Amniotic epithelial cell (primary cell): ENCODE measurements at regions not wholly inside any gene's neighbourhood (a gene's known extent, or its start where the extent isn't known, plus 50 kb on each side); places are given as distances from the start of the nearest gene placed in this dataset.
A peak's percentile ranks its signal among the peaks of the same experiment; 100 is the strongest.

Experiments
- DNase-seq: peaks from one replicate; pipeline ENCODE4 v3.0.0-alpha.2; 2010; ENCODE audit warnings: low read depth

DNA sequence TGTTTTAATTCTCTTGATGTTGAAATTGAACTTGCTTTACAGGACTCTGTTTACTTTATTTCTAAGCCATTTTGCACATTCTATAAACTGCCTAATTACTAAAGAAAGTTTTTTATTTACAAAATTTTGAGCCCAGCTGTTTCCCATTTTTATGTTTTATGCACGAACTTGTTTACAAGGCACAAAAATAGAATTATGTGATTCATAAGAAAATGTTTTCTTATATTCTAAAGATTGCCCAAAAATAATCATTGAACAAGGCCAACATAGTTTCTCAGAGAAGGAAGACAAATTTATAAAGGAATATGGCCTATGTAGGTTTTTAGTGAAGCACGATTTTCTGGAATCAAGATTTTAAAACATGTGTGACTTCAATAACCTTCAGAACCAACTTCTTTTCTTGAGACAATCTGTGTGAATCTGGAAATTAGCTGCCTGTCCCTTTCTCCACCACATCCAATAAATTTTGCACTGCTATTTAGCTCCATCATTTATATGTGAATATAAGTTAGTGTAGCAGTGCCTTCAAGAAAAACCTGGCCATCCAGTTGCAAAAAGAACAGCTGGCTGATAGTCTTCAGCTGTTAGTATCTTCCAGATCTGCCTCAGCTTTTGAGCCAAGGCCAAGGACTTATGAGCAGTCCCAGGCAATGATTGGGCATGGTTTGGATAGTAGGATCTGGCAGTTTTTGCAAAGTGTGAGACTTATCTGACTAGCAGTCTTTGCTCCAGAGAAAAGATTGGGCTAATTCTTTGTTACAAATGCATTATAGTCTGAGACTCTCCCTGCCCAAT is 253.2 kb upstream of the COL3A1 start:
- DNase-seq, result no peak

DNA sequence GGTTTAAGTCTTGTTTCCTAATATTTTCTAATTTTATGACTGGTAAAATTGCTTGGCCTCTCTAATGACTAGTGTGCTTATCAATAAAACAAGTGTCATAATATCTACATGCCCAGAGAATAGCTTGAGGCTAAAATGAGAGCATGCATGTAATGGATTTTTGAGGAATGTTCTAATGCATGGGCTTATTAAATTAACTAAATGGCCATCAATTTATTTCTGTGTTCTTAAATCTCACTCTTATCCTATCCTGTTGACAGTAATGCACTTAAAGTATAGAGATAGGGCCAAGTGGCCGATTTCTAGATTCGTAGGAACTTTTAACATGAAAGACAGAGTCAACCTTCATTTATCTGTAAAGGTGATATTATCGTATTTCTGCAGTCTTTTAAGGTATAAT is 252.4 kb upstream of the COL3A1 start:
- DNase-seq, result no peak

DNA sequence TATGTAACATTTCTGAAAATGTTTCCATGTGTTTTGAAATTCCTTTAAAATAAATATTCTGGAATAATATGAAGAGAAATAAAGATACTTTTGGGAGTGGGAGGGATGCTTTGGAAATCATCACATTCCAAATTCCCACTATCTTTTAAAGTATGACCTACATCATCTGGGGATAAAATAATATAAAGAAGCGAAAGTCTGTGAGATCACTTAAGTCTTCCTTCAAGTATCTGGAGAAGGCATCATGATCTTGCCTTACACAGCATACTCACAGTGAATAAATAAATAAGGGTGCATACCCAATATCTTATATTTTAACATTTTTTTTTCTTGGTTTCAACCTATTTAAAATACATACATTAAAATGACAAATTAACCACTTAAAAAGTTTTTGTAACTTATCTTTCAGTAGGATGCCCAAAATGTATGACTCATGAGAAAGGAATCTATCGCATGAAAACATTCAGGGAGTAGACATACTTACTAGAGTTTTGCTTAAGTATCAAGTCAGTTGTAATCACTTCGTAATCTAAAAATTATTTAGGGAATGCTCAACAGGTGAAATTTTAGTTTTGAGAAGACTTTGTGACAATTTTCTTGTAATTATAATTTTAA is 248.3 kb upstream of the COL3A1 start:
- DNase-seq, result peak; percentile 74

DNA sequence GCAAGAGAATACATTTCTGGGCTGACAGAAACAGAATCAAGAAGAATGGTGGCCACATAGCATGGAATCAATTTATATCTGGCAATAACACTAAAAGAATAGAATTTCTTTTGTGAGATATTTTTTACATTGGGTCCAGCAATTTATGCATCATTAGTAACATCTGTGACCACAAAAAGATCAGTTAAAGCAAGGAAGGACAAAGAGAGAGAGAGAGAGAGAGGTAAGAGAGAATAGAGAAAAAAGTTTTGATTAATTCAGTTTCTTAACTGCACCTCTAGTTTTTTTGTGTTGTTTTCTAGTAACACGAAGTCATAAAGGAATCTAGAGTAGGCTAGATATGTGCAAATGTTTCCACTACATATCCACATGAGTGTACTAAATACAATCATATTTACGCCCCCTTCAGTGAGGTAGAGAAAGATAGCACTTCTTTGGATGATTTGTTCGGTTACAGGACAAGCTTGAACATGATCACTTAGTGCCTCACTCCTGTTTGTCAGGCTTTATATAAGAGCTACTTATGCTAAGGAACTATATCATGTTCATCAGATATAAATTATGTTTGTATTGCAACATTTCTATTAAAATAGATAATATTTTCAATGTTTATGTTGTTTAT is 247.4 kb upstream of the COL3A1 start:
- DNase-seq, result no peak

DNA sequence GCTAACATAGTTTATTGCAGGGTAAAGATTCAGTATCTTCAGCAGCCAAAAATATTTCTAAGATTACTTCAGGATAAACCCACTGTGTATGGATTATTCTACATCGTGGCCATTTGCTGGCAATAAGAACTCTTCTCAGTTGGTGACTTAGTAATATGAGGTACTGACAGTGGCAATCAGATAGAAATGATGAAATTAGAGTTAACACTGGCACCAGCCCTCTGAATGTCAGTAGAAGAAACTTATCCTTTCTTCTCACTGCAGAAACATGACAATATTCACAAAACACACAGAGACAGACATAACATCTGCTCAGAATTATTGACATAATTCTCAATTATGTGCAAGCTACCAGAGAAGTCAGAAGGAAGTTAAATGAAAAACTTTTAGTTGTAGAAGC is 246.3 kb upstream of the COL3A1 start:
- no peak for DNase-seq

DNA sequence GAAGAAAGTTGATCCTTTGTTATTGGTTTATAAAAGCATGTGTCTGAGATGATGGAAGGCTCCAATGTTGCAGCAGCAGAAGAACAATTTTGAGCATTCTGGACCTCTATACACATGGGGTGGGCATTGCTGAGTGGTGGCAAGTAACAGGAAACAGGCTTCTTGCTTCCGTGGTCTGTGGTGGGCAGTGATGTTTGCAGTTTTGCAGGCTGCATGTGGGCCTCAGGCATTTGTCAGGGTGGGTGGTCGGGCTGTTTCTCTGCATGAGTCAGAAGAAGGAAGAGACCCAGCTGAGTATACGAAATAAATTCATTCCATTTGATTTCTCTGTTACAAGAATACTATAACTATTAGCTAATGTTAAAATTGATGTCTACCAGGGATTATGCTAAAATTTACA is 239.5 kb upstream of the COL3A1 start:
- peak; percentile 28 for DNase-seq

DNA sequence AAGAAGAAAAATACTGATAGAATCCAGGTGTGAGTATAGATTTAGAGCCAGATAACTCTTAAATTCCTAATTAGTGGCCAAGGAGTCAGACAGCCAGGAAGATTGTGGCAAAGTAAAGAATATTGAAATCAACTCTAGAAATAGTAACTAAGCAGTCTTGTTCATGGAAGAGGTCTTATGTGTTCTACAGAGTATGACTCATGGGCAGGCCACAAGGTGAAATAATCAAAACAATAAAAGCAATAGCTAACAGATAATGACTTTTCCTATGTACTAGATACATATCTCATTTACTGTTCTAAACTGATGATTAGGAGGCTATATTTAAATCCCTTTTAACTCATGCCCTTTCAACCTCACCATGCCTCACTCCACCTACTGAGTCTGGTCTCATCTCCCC is 227.4 kb upstream of the COL3A1 start:
- DNase-seq, result peak; percentile 37

DNA sequence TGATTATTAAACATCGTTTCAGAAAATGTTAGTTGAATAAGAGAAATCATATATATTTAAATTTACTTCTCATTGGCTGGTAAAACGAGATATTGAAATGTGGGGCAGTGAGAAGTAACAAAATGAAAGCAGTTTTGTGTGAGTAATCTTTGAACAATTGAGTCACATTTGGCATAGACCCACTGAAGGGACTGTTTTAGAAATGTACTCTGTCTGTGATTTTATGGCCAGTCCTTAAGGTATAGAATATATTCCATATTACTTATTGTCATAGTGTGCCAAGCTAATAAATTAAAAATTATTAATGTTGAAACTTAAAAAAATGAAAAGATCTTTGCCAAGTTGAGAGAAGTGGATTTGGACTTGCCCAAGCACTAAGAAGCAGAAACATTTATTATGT is 222.4 kb upstream of the COL3A1 start:
- no peak for DNase-seq

DNA sequence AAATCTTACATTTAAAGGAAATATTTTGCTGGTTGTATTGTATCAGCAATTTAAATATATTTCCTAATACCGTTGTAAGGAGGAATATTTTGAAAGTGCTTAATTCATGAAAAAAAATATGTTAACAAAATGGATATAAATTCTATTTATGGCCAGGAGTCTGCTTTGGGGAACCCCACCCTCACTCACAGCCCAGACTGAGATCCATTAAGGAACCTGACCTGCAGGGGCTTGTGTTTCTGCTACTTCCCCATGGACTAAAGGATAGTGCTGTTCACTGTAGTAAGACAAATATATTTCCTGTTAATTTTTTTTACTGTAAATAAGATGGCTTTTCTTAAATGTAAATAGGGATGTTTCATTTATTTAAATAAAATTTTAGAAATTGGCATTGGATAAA is 221.9 kb upstream of the COL3A1 start:
- no peak for DNase-seq

DNA sequence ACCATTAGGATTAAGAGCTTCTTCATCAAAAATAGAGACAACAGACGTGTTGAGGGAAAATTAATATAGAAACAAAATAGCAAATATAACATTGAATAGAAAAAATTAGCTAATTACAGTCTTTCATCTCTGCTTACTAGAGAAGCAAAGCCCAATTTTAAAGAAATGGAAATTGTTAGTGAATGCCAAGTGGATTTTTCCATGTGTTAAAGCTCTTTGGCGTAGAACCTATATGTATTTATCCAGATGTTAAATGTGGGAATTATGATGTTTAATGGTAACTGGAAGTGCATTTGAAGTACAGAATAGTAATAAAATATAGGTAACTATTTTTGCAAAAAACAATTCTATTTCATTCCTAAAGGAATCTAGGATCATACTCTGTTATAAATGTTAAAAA is 212.0 kb upstream of the COL3A1 start:
- DNase-seq, result no peak

DNA sequence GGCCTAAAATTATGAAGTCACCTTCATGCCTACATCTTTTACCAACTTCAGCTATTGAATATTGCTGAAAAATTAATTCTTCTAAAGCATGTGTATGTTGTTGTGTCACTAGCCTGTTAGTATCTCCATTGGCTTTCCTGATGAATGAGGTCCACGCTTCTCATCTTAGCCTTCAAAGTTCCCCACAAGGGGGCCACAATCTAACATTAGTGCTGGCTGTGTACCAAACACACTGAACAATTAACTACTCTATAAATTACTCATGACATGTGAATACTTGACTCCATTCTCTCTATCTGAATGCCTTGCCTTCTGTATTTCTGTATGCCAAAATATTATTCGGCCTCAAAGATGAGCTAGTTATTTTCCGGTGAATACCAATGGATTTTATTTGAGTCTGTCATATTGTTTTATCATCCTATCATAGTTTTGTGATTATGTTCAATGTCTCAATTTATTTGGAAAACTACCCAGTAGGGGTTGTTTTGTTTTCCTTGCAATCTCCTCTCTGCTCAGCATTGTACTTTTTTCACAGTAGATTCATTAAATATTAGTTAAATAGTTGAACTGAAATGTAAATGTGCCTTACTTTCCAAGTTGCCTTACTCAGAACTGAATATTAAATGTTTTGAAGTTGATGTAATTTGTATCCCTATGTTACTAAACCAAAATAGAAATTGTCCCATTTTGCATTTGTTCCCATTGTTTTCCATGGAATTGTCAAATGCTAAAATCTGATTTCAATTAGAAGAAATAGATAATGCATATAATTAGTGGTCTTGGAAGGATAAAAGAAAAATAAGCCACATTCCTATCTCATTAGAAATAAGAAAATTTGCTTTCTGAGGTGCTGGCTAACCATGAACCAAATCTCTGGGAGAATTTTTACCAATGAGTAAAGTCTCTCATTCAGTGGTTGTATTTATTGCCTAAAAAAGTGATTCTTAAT is 208.4 kb upstream of the COL3A1 start:
- peak; percentile 37 for DNase-seq

DNA sequence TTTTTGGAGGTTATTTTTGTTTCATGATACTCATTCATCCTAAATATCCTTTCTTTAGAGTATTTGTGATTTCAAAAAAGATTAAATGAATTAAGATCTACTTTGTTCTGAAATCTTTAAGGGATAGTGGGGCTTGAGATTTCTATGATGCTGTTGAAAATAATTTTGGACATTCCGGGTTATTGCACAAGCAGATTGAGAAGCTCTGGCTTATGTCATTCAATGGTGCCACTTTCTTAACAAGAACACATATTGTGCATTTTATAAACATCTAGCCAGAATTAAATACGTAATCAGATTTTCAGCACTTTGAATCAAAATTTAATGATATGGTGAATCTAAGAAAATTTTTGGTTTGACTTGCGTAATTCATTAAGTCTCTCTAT is 207.7 kb upstream of the COL3A1 start:
- DNase-seq, result peak; percentile 33

DNA sequence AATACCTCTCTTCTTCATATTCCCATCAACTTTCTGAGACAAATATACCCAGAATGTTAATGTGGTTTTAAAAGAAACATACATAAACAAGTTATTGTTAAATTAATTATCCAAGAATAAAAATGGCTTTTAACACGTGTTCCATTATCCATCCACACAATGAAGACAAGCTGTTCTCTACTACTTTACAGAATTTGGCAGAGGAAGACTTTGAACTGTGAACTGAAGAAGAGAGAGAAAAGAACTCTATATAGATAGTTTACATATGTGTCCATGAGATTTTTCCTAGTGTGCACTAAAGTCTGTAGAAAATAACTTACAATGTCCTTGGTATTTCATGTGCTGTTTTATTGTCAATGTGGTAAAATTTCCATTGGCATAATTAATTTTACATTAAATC is 207.0 kb upstream of the COL3A1 start:
- DNase-seq, result no peak

DNA sequence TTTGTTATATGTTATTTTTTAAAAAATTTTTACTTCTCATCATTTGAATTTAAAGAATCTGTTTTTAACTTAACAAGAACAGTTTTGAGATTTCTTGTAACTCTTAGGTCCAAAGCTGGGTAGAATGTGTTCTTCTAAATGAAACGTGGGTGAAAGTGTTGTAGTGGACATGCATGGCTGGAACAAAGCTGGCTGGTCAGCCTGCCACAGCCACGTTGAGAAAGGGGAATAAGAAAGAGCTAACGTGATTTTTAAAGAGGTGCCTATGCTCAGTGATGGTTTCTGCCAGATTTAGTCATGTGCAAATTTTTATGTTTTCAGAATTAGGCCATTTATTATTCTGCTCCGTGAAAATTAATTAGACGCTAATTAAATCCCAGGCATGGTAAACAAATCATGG is 203.9 kb upstream of the COL3A1 start:
- no peak for DNase-seq

DNA sequence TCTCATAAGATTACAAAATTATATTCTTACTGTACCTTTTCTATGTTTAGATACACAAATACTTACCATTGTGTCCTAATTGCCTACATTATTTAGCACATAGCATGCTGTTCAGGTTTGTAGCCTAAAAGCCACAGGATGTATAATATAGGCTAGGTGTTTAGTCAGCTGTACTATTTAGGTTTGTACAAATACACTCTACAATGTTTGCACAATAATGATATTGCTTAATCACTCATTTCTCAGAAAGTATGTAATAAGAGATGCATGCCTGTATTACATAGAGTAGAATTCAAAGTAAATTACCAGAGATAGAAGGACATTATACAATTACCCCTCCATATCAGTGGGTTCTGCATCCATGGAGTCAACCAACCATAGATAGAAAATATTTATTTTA is 201.1 kb upstream of the COL3A1 start:
- peak; percentile 90 for DNase-seq

DNA sequence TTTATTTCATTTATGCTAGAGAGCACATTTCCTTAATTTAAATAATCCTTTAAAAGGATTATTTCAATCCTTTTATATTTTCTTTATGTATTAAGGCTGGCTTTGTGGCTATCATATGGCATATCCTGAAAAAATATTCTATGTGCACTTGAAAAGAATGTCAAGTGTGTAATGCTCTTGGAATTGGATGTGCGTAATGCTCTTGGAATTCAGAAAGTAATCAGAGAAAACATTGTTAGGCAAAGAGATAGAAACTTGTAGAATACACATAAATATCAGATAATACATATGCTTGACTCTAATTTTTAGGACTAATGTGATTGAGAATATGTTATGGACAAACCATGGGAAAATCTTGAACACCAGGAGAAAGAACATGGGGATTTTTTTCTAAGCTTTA is 197.5 kb upstream of the COL3A1 start:
- peak; percentile 85 for DNase-seq

DNA sequence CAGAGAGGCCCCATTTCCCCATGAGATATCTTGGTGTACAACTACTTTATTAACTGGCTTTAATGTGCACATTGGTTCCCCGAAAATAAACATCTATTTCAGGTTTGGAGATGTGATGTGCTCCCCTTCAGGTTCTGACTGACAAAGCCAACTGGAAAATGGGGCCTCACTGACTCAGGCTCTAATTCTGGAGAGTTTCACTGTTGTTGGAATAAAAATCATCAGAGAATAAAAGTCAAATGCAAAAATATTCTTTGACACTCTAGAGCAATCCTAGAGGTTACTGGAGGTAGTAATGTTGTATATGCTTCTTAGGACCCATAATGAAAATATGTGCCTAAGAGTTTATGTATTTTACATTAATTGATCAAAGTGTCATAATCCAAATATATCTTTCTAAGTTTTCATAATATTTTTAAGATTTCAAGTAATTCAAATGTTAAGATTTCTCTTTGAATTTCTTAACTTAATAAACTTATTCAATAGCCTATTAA is 189.9 kb upstream of the COL3A1 start:
- no peak for DNase-seq

DNA sequence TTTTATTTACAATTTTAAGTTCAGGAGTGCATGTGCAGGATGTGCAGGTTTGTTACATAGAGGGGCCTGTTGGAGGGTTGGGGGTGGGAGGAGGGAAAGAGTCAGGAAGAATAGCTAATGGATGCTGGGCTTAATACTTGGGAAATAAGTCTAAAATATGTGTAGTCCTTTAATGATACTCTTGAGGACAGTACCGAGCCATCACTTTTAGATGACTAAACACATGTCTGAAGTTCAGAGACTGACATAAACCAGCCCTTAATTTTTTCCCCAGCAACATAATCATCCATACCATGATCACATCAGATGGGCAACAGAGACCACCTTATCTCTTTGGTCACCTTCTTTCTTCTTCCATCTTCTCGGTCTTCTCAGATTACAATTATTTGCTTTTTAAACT is 189.1 kb upstream of the COL3A1 start:
- peak; percentile 34 for DNase-seq

DNA sequence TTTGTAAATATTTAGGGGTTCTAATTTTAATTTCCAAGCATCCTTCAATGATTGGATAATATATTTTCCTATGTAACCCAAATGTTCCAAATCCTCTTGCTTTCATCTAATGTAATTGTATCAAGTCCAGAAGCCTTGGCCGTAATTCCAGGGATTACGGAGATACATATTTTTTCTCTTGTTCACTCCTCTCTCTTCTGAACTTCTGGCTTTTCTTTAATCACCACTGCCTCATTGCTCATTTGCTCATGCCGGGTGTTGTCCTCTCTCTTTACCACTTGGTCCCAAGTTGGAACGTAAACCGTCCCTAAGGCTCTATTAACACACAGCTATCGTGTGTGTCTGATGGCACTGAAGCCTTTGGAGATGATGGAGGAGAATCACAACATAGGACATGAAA is 188.7 kb upstream of the COL3A1 start:
- peak; percentile 88 for DNase-seq

DNA sequence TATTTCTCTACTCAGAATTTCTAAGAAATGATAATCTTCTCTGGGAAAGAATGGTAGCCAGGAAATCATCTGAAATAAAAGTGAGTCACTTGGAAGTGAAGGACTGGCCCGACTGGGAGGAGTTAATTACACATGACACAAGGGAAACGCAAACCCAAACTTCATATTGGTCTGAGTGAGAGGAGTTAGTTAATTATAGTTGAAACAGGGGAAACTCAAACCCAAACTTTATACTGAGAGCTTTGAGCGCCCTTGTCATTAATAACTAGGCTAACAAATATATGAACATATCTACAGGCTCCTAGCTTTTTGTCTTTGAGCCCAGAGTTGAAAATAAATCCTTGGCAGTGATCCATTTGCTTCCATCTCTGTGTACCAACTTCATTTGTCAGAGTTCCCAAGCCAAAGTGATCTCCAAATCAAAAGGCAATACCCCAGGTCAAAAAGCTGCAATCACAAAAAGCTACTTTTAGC is 187.8 kb upstream of the COL3A1 start:
- peak; percentile 89 for DNase-seq

DNA sequence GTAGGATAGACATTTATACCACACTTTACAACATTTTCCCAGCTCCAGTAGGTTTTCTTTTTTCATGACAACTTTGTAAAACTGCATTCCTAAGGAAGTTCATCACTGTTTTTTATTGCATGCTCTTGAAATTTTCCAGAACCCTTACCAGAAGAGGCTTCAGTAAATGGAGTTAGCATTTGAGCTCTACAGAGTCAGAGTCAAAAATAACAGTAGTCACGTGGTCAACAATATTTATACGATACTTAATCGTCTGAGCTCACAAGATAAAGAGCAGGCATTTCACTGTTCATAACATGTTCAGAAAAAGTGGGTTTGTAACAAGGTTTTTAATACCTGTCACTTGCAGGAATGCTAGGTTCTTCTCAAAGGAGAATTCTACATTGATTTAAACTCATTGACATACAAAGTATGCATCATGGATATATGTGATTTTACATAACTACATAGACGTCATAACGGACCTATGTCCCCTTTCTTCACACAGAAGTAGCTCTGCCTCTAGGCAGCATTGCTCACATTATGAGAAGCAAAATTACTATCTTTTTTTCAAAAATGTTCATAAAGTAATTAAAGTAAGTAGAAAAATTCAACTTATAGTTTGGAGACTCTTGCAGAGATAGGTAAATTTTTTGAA is 187.0 kb upstream of the COL3A1 start:
- peak; percentile 98 for DNase-seq
